GM18861 (cell line): ENCODE measurements at regions not wholly inside any gene's neighbourhood (a gene's known extent, or its start where the extent isn't known, plus 50 kb on each side); places are given as distances from the start of the nearest gene placed in this dataset.
A peak's percentile ranks its signal among the peaks of the same experiment; 100 is the strongest.

Experiments
- ATAC-seq: cut with Tn5 transposase; IDR thresholded peaks from one replicate; pipeline ENCODE4 v1.9.1; 2021; ENCODE audit not compliant: unreplicated experiment

DNA sequence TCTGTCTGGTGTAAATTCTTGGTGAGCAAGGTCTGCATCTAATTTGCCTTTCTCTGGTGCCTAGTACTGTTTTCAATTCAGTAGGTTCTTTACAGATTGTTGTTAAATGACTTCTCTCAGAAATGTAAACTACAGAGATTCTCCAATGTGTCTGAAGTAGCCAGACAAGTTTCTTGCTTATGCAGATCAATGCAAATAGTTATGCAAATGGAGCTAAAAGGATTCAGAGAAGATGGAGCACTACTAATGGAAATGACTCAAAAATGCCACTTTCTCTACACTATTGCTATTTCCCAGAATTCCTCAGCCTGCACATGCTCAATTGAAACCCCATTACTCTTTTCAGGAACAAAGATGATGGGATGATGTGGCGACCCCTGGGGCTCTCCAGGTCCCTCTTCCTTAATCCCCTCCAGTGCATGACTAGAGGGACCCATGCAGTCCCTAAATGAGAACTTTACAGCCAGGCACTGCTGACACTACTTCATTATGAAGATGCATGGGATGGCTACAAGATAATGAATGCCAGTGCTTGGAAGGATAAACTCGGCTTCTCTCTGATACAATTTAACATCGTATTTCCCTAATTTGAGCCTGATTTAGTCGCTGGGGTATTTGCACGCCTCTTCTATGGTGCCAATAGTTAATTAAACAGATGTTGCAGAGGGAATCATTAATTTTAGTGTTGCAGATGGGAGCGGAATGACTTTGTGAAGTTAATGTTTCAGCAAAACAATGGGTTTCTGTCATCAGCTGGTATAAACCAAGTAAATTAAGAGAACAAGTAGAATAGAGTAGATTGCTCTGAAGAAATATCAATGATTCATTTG lies 753.2 kb downstream of the TLR4 start:
- no peak for ATAC-seq

DNA sequence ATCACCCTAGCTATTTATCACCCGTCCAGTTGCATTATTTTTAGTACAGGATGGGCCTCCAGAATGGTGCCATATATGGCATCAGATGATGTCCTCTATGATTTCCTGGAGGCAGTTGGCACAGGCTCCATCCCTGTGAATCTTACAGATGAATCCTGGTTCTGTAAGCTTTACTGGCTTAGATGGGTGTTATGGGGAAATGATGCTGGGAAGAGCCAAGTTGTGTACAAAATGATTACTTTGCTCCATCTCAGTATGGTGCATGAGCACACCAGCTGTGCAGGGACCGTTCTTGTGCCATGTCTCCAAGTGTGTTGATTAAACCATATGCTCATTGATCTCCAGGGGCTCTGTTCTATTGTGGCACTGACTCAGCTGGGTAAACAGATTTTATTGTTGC lies 755.7 kb downstream of the TLR4 start:
- no peak for ATAC-seq

DNA sequence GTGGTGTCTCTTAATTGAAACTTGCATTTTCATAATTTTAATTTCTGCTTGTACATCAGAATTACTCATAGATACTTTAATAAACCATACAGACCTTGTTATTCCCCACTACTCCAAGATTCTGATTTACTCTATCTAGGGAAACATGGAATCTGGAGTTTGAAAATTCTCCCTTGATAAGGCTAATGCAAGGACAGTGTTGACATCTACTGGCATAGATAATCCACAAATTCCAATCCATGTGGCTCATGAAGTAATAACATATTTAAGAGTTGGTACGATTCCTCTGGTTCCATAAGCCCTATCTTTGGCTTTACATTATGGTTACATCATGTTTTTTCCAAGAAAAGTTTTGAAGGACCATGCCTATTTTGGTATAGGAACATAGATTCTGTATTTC lies 759.2 kb downstream of the TLR4 start:
- ATAC-seq, result no peak

DNA sequence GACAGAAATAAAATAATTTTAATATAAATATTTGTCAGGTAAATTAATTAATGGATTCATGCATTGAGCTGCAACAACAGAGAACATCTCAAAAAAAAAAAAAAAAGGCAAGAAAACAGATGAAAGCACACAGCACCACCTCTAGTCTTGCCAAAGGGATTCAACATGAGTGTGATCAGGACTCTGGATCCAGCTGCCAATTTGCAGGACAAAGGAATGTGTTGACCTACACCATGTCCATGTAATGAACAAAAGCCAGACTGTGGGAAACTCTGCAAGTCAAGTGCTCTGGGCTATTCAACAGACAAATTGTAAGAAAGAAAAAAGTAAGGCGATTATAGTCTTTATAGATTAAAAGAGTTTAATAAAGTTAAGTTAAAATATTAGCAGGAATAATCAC lies 769.3 kb downstream of the TLR4 start:
- no peak for ATAC-seq

DNA sequence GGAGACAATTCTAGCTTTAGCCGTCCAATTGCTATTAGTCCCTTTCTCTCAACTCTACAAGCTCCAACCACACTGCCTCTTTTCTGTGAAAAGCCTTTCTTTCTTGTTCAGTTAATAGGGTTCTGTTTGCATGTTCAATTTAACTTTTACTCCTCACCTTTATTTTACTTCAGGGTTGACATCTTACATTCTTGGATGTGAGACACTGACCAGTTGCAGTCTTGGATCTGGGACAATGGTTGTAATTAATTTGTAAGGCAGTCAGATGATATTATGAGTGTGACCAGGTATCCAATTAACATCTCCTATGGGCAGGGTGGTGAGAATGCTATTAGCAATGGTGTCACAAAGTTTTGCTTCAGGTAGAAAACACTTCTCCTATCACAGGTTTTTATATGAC lies 774.5 kb downstream of the TLR4 start:
- no peak for ATAC-seq

DNA sequence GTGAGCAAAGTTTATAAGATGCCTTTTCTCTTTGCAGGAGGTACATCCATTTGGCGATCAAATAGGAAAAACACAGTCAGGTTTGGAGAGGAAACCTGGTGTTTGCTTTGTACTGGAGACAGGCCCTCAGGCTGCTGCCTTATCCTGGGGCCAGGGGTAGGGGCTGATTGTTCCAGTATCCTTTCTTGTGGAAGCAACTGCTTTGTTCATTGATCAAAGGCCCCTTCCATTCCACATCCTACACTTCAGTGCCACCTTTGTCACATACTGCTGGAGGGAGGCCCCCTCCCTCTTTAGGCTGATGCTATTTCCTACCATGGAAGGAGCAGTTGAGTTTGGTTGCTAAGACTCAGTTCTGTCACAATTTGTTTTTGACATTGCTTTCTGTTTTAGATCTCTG lies 778.1 kb downstream of the TLR4 start:
- ATAC-seq, result no peak

DNA sequence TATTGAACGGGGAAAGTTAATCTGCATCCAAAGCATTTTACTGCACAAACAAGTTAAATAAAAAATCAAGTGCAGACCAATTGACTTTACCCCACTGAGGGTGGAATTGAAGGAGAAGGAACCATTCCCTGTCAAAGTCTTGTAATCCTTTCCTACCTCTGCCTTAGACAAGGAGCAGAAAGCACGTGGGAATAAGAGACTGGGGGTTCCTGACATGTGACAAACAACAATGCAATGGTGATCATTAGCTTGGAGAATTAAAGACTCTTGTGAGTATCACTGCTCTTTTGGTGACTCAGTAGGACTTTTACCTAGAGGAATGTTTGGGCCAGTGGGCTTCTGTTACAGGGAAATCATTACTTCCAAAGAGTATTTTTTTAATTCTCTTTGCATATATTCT lies 779.5 kb downstream of the TLR4 start:
- ATAC-seq, result no peak

DNA sequence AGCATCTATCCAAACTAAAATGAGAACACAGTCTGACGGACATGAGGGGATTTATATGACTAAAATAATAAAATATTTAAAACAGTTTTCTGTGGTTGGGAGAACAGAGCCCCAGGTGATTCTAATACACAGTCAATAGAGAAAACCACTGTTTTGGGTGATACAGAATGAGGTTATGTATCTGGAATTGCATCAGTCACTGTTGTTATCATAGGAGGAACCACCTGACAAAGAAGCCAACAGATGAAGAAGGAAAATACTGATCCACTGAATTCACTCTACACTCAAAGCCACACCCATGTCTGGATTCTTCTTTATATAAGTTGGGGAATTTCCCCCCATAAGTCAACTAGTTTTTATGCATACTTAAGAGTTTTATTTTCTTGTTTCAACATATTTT lies 799.0 kb downstream of the TLR4 start:
- no peak for ATAC-seq

DNA sequence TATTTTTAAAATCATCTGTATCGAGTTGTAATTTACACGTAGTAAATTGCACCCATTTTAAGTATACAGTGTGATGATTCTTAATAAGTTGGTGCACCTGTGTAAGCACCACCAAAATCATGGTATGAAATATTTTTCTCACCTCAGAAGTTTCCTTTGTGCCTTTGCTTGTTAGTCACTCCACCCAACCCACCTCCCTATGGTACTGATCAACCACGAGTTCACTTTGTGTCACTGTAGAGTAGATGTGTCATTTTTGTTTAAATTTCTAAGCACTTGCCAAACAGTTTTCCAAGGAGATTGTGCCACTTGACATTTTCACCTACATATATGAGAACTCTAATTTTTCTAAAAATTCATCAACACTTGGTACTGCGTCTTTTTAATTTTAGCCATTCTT lies 806.5 kb downstream of the TLR4 start:
- no peak for ATAC-seq

DNA sequence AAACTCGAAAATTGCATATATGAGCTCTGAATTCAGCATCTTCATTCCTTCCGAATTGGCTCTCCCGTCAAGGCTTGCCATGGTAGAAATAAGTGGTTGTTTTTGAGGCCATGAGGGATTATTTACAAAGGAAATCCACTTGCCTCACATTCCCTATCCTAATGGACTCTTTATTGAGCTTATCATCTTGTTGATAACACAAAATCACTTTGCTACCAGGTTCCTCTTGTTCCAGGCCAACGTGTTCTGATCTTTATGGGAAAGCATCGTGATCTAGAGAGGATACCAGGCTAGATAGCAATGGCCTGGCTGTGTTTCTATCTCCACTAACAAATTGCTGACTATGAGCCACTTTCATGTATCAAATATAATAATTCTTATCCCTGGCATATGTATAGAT lies 811.7 kb downstream of the TLR4 start:
- ATAC-seq, result no peak

DNA sequence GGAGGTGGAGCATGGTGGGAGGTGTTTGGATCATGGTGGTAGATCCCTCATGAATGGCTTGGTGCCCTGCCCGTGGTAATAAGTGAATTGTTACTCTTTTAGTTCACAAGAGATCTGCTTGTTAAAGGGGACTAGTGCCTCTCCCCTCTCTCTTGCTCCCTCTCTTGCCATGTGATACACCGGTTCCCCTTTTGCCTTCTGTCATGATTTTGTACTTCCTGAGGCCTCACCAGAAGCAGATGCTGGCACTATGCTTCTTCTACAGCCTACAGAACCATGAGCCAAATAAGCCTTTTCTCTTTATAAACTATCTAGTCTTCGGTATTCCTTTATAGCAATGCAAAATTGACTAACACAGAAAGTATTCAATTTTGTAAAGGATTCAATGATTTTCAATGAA lies 817.1 kb downstream of the TLR4 start:
- ATAC-seq, result no peak

DNA sequence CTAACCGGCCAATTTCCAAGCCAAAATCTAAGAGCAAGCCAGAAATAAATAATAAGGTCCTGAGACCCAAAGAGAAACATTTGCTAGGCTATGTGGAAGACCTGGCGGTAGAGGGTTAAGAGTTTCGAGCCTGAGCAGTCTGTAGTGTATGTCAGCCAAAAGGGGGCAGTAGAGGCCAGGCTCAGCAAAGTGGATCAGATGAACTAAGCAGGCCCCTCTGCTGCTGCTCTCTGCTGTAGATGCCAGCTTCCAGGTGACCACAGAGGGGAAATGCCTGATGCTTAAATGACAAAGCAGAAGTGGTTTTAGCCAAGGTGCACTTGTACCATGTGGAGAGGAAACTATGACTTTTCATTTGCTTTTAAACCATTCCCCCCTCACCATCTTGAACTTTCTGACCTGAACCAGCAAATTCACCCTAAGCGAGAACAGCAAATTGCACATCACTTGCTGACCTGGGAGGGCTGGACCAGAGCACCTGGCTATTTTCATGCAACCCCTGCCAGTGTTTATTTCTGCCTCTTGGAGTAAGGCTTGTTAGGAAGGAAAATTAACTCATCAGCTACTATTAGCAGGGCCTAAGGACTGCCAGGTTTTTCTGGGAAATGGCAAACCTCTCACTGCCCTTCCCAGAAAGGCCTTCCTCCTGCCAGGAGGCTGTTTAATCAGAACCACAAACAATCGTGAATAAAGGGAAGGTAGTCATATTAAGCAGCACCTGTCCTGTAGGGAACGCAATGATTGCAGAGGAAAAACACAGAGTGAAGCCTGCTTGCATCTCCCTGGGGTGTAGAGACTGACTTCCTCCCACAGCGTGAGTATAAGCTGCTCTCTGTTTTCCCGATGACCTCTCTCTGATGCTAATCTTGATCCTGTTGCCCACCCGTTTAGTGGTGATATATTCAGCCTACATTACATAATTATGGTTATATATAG lies 818.2 kb downstream of the TLR4 start:
- peak; percentile 94 for ATAC-seq

DNA sequence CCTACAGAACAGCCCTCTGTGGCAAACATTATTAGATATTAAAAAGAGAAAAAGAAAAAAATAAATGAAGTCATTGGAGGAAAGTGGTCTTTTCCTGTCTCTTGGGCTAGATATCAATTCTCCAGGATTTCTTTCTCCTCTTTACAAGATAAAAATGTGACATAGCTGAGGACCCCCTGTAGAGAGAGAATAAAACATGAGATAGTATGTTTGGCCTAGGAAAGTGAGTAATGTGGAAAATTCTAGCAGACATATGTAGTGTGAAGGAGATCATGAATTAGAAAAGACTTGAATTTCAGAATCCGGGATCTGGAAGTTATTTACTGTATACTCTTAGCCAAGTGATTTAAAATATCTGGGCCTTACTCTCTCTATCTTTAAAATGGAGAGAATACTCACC lies 823.1 kb downstream of the TLR4 start:
- no peak for ATAC-seq

DNA sequence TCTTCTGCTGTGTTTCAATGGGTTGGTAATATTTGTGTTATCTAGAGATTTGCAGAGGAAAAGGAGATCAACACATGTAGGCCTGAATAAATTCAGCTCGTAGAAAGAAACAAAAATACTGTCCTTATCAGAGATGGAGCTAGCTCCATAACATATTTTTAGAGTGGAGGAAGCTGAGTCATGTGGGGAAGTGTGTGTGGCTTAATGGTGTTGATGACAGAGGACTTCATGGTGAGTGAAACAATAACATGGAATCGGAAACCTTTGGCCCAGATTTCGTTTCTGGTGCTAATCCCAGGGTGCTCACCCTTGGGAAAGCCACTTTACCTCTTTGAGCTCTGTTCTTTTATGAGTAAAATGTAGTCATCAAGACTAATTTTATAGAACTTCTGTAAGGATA lies 825.0 kb downstream of the TLR4 start:
- peak; percentile 33 for ATAC-seq

DNA sequence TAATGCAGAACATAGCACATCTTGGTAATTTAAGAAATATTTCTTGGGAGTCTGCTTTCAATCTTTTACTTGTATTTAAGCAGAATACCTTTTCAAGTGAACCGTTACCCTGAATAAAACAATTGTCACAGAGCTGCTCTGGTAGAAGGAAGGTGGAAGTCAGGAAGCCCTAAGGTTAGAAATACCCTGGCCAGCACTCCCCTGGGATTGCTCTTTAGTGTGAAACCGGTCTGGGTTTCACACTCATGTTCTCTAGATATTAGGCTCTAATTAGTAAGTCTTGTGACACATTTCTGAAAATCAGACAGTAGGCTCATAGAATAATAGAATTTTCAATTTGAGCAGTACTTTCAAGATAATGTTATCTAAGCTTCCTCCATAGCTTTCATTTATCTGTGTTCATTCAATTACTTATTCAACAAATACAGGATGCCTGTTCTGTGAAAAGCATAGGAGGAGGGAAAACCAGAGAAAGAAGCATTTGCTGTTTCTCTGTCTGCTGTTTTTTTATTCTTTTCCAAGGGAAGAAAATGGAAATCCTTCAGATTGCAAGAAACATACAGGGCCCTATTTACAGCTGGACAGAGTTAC lies 825.5 kb downstream of the TLR4 start:
- peak; percentile 93 for ATAC-seq

DNA sequence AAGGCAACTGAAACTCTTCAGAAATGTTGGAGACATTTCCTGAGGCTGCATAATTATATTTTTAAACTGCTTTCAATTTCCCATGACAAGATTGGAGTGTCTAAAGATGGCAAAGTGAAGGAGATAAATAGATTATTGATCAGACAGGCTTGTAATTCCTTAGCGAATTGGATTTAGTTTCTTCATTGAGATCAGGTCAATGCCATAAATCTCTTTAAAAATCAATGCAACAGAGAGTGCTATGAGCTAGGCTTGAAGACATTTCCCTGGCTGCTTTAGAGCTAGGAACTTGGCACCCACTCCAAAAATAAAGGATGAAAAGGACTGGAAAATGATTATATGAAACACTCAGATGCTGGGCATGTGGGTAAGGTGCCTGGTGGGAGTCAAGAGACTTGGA lies 828.4 kb downstream of the TLR4 start:
- no peak for ATAC-seq

DNA sequence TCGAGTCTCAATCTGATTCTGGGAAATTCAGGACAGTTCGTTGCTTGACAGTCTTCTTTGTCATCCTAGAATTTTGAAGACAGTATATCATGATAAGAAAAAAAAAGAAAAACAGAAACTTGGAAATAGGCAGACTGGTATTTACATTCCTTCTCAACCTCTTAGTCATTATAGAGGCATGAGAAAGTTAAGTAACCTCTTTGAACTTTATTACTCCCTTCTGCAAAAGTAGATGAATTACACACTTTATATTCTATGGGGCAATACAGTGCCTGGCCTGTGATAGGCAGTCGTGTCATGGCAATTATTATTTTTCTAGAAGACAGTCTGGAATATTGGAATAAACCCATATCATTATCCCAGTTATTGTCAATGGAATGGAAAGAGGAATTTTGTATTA lies 828.9 kb downstream of the TLR4 start:
- no peak for ATAC-seq

DNA sequence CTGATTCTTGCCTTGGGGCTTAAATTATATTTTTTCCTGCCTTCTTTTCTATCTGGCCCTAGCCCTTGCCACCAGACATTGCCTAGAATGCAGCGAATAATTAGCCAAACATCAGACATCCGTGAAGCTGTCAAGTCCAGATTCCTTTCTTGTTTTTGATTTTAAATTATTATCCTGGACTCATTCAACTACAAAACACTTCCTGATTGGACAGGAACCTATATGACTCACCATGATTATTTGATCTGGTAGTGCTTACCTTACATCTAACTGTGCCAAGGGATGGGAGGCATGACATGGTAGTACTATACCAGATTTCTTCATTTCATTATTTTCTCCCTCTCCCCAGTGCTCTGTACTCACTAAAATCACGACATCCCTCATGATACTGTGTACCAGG lies 829.6 kb downstream of the TLR4 start:
- no peak for ATAC-seq

DNA sequence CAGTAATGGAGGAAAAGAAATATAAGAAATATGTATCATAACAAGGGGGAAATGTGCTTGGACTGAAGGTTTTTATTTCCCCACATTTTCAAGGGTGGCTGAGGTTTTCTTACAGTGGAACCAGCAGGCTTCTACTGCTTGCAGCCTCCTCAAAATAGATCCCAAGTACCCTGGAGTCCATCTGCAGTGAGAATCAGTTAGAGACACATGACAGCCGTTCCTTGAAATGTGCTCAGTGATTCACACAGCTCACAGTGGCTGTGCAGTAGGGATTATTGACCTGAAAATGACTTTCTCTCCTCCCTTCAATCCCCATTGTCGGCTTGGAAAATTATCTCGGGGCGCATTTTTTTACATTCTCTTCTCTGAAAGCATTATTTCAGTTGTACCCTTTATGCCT lies 832.0 kb downstream of the TLR4 start:
- ATAC-seq, result no peak

DNA sequence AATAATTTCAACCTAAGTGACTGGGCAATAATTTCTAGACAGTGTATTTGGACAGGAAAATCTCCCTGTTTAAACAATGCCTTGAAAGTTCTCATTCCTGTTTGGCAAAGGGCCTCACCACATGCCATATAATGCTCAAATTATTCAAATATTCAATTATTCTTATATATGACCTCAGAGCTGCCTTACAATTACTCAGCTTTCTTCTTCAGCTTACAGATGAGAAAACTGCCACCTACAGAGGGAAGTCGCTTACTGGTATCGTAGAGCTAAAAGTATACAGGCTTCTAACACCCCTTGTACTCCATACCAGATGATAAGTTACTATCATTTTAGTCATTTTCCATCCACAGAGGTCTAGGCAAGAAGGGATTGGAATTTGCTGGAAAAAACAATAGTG lies 830.3 kb downstream of the BRINP1 start:
- ATAC-seq, result no peak

DNA sequence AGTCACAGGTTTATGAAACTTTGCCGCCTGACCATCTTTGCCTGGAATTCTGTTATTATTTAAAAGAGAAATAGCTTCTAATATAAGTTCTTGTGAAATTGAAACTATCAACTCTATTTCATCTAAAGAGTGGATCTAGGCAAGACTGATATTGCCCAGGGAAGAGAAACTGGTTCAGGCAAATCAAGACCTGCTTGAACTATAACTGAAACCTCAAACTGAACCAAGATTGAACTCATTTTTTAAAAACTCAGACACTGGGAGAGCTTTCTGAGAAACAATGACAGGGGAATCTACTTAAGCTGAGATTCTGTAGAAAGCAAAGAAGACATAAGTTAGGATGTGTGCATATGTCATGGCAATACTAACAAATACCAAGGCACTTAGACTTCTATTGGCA lies 815.8 kb downstream of the BRINP1 start:
- ATAC-seq, result no peak

DNA sequence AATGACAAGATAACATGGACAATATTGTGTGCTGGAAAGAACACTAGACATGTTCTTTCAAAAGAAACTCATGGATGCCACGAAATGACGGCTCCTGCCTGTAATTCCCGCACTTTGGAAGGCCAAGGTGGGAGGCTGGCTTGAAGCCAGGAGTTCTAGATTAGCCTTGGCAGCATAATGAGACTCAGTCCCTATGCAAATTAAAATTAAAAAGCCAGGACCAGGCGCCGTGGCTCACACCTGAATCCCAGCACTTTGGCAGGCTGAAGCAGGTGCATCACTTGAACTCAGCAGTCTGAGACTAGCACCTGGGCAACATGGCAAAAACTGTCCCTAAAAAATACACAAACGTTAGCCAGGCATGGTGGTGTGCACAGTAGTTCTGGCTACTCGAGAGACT lies 814.2 kb downstream of the BRINP1 start:
- ATAC-seq, result no peak
